ENCODE measurements at regions not wholly inside any gene's neighbourhood (a gene's known extent, or its start where the extent isn't known, plus 50 kb on each side); places are given as distances from the start of the nearest gene placed in this dataset.

GRCh38 chr1:81125672-81126071 lies 675.1 kb upstream of the ADGRL2 start:
- TF ChIP-seq POLR2A (IDR thresholded peaks at IDR 0.05): no peak
- TF ChIP-seq, protein P1, sequence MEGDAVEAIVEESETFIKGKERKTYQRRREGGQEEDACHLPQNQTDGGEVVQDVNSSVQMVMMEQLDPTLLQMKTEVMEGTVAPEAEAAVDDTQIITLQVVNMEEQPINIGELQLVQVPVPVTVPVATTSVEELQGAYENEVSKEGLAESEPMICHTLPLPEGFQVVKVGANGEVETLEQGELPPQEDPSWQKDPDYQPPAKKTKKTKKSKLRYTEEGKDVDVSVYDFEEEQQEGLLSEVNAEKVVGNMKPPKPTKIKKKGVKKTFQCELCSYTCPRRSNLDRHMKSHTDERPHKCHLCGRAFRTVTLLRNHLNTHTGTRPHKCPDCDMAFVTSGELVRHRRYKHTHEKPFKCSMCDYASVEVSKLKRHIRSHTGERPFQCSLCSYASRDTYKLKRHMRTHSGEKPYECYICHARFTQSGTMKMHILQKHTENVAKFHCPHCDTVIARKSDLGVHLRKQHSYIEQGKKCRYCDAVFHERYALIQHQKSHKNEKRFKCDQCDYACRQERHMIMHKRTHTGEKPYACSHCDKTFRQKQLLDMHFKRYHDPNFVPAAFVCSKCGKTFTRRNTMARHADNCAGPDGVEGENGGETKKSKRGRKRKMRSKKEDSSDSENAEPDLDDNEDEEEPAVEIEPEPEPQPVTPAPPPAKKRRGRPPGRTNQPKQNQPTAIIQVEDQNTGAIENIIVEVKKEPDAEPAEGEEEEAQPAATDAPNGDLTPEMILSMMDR (IDR thresholded peaks at IDR 0.05 in 8 of 11, conservative IDR thresholded peaks at IDR 0.05 in 3 of 11): no peak
- no peak for TF ChIP-seq POLR2AphosphoS5 (IDR thresholded peaks at IDR 0.05)
